Hepatocyte (in vitro differentiated cells): ENCODE measurements at regions not wholly inside any gene's neighbourhood (a gene's known extent, or its start where the extent isn't known, plus 50 kb on each side); places are given as distances from the start of the nearest gene placed in this dataset.

Experiments
- EZH2 ChIP-seq: fragments of 200-600 bp; sonication (generic); IDR thresholded peaks from 2 replicates; pipeline ENCODE4 v1.6.1; 2016; ENCODE audit warnings: antibody characterized with exemption, mild to moderate bottlenecking, borderline replicate concordance
- EZH2phosphoT487 ChIP-seq: fragments of 200-600 bp; sonication (generic); IDR thresholded peaks from one replicate; pipeline ENCODE4 v1.6.1; 2018; ENCODE audit warnings: antibody characterized with exemption, mild to moderate bottlenecking, low read depth, moderate library complexity; ENCODE audit not compliant: unreplicated experiment, severe bottlenecking
- TF ChIP-seq, protein P1 (sequence below): fragments of 200-600 bp; sonication (generic); IDR thresholded peaks from 2 replicates; pipeline ENCODE4 v1.5.1; 2016; ENCODE audit warnings: antibody characterized with exemption, mild to moderate bottlenecking; ENCODE audit not compliant: poor library complexity

GRCh38 chr3:188037195-188037718 is 116.7 kb upstream of the LPP start:
- TF ChIP-seq, protein P1, sequence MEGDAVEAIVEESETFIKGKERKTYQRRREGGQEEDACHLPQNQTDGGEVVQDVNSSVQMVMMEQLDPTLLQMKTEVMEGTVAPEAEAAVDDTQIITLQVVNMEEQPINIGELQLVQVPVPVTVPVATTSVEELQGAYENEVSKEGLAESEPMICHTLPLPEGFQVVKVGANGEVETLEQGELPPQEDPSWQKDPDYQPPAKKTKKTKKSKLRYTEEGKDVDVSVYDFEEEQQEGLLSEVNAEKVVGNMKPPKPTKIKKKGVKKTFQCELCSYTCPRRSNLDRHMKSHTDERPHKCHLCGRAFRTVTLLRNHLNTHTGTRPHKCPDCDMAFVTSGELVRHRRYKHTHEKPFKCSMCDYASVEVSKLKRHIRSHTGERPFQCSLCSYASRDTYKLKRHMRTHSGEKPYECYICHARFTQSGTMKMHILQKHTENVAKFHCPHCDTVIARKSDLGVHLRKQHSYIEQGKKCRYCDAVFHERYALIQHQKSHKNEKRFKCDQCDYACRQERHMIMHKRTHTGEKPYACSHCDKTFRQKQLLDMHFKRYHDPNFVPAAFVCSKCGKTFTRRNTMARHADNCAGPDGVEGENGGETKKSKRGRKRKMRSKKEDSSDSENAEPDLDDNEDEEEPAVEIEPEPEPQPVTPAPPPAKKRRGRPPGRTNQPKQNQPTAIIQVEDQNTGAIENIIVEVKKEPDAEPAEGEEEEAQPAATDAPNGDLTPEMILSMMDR, result peak; percentile 52
- no peak for TF ChIP-seq EZH2
- no peak for TF ChIP-seq EZH2phosphoT487
